GM18870 (cell line): ENCODE measurements at regions not wholly inside any gene's neighbourhood (a gene's known extent, or its start where the extent isn't known, plus 50 kb on each side); places are given as distances from the start of the nearest gene placed in this dataset.
A peak's percentile ranks its signal among the peaks of the same experiment; 100 is the strongest.
"Not testable (repeated sequence)": the region's sequence is repeated elsewhere in the genome, so short reads cannot be mapped to it uniquely, and the experiment has no call there.

Experiments
- ATAC-seq: cut with Tn5 transposase; IDR thresholded peaks from one replicate; pipeline ENCODE4 v1.9.1; 2021; ENCODE audit warnings: moderate library complexity; ENCODE audit not compliant: unreplicated experiment

DNA sequence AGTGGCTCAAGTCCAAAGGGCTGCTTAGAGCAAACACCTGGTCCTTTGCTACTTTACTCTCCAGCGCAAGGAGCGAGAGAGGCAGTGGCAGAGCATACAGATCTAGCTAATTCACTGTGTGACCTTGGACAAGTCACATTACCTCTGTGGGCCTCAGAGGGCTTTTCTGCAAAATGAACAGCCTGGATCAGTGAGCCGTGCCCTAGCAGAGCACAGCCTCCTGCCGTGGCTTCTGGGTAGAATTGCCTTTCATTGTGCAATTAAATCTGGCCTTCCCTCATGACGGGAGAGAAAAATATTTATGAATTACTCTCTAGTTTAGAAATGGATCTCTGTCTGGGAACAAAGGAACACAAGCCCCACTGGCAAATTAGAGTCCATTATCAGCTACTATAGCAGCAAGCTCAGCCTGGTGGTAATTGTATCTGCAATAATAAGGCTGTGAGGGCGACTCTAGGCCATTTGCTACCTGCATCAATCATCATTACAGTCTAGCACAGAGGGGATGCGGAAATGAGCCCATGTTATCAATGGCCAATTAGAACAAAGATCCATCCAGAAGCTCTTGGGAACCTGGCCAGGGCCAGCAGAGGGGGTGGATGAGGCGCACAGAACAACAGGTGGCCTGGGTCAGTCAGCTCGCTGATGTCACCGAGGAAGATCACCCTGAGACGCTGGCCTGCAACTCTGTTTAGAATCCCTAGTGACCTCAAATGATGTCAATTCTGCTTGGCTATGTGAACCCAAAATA, 114.2 kb upstream of the LY86 start:
- no peak for ATAC-seq

DNA sequence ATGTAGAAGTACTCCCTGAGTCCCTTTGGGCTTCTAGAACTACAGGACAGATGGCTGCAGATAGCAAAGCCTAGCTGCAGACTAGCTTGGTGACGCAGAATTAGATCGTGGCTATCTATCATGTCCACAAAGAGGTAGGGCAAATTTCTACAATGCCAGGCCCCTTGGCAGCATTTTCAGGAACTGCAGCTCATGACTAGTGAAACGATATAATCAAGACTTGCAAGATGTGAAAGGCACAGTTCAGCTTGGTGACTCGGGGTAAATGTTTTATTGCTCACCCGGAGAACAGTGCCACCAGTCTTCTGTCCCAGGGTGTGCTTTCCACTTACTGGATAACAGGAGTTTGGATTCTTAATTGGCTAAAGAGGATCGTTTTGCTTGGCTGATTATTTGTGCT, 108.7 kb upstream of the LY86 start:
- no peak for ATAC-seq

DNA sequence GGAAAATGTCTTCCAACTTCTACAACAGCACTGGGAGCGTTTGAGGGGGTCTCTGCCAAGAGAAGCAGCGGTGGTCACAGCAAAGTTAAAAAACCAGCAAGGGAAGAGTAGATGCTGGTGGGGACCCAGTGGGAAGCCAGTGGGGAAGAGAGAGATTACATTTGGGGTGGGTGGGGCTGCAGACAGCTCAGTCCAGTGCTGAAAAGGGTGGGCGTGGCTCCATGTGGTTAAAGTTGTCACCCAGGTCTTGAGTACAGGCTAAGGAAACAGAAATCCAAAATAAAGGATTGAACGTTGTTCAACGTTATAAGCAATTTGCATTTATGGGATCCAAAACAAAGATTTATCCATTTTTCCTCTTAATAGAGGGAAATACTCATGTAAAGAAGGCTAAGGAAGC, 106.3 kb upstream of the LY86 start:
- ATAC-seq = no peak

DNA sequence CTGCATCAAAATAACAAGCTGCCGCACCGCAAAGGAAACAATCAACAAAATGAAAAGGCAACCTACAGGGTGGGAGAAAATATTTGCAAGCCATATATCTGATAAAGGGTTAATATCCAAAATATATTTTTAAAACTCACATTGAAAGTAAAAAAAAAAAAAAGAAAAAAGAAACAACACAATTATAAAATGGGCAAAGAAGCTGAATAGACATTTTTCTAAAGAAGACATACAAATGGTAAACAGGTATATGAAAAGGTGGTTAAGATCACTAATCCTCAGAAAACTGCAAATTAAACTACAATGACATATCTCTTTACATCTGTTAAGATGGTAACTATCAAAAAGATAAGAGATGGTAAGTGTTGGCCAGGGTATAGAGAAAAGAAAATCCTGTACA, 105.4 kb upstream of the LY86 start:
- no peak for ATAC-seq

DNA sequence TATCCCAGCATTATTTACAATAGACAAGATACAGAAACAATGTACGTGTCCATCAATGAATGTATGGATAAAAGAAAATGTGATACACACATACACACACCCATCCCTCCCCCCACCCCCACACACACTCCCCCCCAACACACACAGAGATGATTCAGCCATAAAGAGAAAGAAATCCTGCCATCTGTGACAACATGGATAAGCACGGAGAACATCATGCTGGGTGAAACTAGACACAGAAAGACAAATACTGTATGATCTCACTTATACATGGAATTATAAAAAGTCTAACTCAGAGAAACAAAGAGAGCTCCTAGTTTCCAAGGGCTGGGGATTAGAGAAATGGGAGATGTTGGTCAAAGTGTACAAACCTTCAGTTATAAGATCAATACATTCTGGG, 104.8 kb upstream of the LY86 start:
- no peak for ATAC-seq

DNA sequence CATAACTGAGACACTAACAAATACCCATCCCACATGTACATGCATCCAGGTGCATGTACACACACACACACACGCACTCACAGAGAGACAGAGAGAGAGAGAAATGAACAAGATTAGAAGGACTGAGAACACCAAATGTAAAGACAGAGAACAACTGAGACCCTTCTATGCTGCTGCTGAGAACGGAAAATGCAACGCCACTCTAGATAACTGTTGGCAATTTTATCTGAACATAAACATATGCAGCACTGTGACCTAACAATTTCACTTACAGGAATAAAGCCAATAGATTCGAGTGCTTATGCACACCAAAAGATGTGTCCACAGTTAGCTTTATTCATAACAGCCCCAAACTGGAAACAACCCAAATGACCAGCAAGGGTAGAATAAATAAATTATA, 103.8 kb upstream of the LY86 start:
- no peak for ATAC-seq

DNA sequence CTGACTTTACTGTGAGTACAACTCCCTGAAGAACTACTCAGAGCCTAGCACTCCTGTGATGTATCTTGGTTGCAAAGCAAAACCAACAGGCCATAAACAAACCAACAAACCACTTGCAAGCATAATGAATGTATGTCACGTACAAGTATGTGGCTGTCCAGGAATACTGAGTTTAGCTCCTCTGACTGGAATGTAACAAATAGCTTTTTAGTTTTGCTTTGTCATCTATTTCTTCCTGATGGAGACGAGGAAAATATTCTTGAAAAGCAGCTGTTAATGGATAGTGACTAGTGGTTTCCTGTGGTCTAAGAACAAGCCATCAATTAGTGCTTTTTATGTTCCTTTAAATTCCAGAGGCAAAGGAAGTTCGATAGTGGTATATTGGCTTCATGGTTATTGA, 101.9 kb upstream of the LY86 start:
- no peak for ATAC-seq

DNA sequence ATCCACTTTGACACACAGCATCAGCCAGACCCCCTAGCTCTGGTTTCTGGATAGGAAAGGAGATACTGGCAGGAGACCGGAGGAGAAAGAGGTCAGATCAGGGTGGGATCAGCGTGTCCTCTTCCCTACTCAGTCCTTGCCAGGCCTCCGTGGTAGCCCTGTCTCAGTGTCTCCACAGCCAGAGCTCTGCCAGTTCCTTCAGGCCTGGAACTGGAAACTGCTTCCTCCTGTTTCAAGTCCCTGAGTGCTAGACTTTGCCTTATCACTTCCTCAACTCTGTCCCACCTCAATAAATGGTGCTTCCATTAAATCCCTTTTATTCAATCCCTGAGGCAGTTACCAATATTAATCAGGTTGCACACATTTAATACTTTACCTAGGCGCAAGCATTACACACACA, 96.8 kb upstream of the LY86 start:
- no peak for ATAC-seq

DNA sequence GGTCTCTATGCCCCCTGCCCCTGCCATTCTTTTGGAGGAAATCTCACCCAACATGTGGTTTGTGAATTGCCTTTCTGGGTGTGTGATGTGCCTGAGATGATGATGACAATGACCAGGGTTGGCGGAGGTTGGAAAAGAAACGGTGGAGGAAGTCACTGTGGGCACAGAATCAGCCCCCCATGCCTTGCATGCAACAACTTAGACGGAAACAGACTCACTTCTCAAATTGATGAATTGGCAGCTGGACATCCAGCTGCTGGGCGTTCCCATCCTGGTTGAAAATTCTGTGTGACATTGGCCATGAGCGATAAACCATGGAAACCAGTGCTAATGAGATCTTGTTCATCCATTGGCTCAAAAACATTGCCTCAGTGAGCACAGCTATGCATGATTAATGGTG, 95.8 kb upstream of the LY86 start:
- no peak for ATAC-seq

DNA sequence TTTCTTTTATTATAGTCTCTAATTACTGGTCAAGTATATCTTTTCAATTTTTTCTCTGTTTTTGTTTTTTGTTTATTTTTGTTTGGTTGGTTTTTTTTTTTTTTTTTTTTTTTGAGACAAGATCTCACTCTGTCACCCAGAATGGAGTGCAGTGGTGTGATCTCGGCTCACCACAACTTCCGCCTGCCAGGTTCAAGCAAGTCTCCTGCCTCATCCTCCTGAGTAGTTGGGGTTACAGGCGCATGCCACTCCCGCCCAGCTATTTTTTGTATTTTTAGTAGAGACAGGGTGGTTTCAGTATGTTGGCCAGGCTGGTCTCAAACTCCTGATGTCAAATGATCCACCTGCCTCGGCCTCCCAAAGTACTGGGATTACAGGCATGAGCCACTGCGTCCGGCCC, 94.4 kb upstream of the LY86 start:
- ATAC-seq = not testable (repeated sequence)

DNA sequence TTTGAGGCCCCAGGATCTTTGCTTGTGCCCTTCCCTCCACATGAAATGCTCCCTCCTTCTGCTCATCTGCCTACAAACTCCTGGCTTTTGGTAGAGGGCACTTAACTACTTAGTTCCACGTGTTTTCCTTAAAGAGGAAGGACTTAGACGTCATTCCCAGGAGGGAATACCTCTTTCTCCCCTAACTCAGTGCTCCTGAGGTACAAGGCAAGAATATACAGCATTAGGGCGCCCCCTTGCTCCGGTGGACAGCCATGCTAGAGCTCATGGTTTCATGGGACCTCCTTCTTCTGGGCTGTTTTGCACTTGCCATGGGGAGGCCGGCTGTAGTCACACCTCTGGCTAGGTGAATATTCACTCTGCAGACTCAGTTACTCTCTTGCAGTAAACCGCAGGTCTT, 93.8 kb upstream of the LY86 start:
- ATAC-seq = no peak

DNA sequence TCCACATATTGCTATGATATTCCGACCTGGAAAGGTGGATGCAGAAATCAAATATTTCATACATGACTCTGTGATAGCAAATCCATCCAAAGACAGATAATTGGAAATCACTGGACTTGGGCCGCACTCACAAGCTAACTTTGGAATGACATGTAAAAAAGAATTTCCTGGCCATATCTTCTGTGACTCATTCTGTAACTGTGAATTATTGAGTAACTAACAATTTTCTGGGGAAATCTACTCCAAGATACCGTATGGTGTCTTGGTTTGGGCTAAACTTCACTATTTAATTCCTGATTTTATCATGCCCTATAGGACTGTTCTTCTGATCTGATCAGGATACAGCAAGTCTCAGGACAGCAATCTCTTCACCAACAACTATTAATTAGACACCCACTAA, 92.7 kb upstream of the LY86 start:
- ATAC-seq = no peak

DNA sequence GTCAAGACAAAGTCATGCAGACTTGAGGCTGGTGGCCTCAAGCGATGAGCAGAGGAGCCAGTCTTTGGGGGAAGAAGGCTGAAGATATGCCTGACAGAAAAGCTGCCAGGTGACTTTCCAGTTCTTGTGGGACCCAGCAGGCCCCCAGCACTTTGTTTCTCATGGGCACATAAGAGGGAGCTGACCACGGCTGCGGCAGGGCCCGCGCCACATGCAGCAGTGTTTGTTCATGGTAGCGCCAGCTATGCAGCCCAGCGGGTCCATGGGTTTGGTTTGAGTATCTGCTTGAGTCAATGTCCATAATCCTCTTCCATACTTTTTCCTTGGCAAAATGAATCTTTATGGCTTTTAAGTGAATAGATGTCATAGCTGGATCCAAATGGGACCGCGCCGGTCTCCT, 91.0 kb upstream of the LY86 start:
- ATAC-seq = no peak

DNA sequence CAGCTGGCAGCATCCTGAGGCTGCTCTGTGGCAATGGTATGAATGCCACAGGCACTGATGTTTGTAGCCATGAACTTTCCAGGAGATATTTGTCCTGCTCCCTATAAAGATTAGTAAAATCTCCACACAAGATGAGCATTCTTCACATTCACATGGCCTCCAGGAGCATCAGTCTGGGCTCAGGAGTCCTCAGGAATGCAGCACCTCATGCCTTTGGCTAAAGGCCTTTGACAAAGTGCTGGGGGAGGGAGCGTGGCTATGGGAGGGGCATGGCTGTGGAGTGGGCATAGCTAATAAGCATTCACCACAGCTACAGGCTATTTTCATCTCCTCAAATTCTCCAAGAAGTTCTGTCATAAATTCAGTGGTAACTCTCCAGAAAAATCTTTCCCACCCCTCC, 90.5 kb upstream of the LY86 start:
- ATAC-seq = no peak

DNA sequence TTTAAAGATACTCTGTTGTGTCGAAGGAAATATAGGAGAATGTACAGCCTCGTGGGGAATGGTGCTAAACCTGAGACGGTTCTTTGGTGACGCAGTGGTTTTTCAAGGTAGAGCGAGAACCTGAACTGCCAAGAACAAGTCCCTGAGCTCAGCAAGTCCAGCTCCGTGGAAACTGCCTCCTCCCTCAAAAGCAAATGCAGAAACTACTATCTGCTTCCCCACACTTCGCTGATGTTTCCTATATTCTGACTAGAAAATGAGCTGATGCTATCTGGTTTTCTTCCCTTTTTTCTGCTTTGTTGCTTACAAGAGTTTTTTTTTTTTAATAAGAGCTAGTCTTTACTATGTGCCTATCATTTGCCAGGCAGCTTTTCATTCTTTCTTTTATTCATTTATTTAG, 85.3 kb upstream of the LY86 start:
- ATAC-seq = no peak

DNA sequence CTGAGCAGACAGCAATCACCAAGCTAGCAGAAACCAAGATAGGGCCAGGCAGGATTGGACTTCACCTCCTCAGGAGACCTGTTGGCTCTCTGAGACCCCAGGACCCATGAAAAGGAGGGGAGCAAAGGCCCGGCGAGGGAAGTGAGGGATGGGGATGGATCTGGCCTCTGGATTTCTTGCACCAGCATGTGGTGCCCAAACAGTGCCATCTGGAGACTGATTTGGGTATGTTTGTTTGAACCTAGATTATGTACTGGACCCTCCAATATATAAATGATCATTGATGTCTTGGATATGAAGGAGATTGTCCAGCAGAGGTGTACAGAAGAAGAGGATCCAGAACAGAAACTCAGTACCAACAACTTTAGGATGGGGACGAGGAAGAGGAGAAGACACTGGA, 83.4 kb upstream of the LY86 start:
- no peak for ATAC-seq

DNA sequence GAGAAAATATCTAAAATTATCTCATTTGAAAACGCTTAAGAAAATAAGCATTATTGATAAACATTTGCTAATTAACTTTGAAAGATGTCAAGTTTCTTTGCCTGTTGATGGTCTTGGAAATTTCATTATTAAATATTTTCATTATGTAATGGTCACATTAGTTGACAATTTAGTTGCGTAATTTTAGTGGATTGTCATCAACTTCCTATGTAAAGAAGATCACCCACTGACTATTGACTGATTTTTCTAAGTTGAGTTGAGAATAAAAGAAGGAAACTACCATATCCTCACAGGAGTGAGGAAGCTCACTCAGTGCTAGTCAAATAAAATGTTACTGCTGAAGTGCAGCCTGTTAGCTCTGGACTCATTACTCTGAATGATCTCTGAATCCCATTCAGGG, 79.9 kb upstream of the LY86 start:
- ATAC-seq = no peak

DNA sequence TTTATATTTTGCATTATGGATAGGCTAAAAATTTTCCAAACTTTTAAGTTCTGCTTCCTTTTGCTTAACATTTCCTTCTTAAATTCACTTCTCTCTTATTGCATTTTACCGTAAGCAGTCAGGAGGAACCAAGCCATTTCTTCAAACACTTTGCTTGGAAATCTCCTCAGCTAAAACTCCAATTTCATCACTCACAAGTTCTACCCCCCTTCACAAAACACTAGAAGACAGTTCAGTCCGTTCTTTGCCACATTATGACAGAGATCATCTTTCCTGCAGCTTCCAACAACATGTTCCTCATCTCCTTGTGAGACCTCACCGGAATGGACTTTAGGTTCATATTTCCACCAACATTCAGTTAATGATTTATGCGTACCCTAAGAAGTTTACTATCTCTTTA, 79.2 kb upstream of the LY86 start:
- ATAC-seq = no peak

DNA sequence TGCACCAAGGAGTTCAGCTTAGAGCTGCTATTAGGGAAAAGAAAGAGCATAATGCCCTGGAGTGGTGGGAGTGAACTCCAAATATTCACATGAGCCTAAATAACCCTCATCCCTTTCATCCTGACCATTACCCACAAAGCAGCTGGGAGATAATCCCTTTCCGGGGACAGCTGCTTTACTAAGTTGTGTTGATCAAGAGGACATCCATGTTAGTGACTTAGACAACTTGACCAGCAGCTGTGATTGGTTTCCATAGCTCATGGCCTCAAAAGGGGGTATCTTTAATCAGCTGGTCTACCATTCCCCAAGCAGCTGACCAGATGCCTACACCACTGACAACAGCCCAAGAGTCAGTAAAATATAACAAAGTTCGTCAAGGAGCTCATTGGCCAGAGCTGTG, 75.8 kb upstream of the LY86 start:
- ATAC-seq = no peak

DNA sequence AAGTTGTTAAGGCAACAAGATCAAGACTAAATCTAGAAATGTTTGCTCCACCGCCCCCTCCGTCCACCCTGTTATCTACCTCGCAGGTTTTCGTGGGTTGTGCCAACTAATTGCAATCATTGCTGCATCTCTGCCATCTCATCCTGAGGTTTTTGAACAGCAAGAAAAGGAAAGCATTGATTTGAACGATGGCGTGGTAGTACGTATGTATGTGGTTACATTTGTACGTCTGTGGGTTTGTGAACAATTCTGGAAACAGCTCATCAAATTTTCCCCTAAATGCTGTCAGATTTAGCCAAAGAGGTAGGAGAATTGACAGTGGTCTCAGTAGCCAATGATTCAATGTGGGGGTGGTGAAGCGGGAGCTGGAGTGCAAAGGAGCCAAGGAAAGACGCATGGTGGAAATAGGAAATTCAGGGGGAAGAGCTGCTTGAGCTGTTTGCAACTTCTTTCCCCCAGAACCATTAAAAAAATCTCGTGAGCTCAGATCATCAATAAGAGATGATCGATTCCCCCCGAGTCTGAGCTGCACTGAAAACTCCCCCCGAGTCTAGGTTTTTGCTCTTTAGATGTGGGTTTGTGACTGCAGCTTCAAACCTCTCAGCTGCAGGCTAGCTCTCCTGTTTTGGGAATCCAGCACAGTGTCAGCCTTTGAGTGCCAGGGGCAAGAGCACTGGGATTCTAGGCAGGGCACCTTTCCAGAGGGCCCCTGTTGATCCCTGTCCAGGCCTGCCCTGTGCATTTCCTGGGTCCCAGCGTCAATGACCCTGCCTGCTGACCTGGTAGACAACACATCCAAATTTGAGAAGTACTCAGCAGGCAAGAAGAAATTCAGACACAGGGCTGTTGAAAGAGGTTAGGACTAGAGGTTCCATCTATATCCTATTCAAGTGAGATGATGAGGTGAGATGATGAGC, 72.6 kb upstream of the LY86 start:
- peak; percentile 67 for ATAC-seq

DNA sequence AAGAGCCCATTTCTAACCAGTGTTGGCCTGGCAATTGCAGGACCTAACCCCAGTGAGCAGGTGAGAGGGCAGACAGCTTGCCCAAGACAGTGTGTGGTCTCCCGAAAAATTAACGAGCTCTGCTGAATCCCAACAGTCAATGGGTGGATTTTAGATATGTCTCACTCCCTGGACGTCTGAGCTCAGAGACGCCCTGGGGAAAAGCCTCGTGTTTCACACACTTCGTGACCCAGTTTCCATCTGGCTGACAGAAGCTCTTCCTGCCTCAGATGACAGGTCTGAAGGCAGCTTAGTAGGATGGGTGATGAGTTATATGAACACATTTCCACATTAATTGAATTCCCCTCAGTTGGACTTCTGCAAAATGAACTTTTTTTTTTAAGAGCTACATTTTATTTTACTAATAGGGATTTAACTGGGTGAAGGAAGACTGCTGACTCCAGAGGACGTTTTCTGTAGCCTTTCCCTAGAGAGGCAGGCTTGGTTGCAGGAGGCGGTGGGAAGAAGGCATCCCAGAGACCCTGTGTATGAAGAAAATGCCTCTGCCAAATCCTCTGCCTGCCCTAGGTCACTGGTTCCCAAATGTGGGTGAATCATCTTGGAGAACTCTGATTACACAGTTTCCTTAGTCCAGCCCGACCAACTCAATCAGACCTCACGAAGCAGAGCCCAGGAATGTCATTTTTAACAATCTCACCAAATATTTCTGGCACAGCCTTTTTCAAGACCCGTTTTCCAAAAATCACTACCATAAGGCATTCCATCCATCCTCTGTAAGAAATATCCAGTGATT, 71.7 kb upstream of the LY86 start:
- no peak for ATAC-seq
